GM19467 (cell line): ENCODE measurements at regions not wholly inside any gene's neighbourhood (a gene's known extent, or its start where the extent isn't known, plus 50 kb on each side); places are given as distances from the start of the nearest gene placed in this dataset.

Source experiments
- ATAC-seq: cut with Tn5 transposase; IDR thresholded peaks from one replicate; pipeline ENCODE4 v1.9.1; 2021; ENCODE audit warnings: mild to moderate bottlenecking, moderate library complexity; ENCODE audit not compliant: unreplicated experiment

DNA sequence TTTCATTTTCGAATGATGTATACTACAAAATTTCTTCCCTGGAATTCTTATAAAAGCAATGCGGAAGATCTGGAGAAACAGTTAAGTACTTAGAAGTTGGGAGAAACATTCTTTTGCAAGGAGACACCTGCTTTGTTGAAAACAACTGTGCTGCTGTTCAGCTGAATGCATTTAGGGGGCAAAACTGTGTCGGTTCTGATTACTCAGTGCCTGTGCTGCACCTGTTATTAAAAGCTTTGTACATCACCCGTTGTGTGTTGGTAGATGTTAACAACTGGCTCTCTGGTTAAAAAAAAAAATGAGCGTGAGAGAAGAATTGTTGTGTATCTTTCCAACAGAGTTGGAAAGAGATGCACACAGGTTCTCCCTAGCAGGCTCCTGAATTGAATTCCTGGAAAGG lies 184.1 kb upstream of the HHIP start:
- no peak for ATAC-seq

DNA sequence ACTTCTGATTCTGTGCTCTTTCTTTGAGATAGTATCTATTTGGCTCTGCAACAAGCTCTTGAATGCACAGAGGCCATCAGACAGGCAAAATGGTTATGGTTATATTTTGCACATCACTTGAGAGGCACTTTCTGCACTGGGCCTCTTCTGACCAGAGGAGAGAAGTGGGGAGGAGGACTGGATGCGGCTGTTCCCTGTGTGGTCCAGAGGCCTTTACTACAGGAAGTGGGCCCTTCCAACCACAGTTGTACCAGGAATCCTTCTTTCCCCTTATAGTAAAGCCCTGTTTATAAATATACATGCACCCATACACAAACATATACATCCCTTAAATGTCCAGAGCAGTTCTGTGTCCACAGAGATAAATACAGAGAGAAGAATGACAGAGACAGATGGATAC lies 182.7 kb upstream of the HHIP start:
- no peak for ATAC-seq

GRCh38 chr4:144463896-144464295 lies 182.1 kb upstream of the HHIP start:
- no peak for ATAC-seq

- no peak for ATAC-seq
Observed at GRCh38 chr4:144465546-144465945, 180.4 kb upstream of the HHIP start.

GRCh38 chr4:144480068-144480467 lies 165.9 kb upstream of the HHIP start:
- no peak for ATAC-seq

- ATAC-seq = no peak
Observed at GRCh38 chr4:144489831-144490230, 156.1 kb upstream of the HHIP start.

GRCh38 chr4:144494280-144494679 lies 151.7 kb upstream of the HHIP start:
- no peak for ATAC-seq

DNA sequence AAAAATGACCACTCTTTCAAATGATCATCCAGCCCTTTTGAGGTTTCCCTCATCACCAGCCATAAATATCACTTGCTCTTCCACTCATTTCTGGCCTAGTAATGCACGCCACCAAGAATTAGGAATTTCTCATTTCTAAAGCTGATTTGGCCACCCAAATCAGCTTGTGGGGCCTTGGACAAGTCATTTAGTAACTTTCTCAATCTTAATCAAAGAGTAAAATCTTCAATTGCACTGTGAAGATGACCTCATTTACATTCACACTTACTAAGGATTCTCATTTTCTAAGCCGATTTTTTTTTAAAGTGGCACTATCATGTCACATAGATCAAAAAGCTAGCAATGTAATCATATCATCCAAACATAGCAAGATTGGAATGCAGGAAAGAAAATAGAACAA lies 150.0 kb upstream of the HHIP start:
- ATAC-seq = no peak

DNA sequence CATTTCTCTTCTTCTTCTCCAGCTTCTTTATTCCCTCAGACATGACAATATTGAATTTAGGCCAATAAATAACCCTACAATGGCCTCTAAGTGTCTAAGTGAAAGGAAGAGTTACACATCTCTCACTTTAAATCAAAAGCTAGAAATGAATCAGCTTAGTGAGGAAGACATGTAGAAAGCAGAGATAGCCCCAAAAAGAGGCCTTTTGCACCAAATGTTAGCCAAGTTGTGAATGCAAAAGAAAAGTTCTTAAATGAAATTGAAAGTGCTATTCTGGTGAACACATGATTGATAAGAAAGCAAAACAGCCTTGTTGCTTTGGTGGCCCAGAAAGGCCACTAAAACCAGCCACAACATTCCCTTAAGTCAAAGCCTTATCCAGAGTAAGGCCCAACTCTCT lies 146.2 kb upstream of the HHIP start:
- peak; percentile 74 for ATAC-seq

GRCh38 chr4:144501231-144501780 lies 144.7 kb upstream of the HHIP start:
- ATAC-seq = no peak

DNA sequence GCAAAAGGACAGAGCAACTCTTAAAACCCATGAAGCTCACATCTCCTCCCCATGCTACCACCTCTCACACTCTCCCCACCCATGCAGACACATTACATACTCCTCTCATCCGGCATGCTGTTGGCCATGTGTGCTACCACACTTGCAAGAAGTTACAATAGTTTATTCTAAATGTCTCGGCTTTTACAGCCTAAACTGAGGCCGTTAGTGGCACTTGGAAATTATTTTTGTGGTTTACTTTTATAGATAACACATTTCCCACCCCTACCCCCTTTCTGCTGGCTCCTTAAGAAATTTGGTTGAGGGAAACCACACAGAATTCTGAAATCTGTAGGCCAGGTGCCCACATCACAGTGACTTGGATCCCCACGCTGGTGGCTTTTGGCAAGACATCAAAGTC lies 141.1 kb upstream of the HHIP start:
- no peak for ATAC-seq

GRCh38 chr4:144507311-144508101 lies 138.4 kb upstream of the HHIP start:
- ATAC-seq = no peak

DNA sequence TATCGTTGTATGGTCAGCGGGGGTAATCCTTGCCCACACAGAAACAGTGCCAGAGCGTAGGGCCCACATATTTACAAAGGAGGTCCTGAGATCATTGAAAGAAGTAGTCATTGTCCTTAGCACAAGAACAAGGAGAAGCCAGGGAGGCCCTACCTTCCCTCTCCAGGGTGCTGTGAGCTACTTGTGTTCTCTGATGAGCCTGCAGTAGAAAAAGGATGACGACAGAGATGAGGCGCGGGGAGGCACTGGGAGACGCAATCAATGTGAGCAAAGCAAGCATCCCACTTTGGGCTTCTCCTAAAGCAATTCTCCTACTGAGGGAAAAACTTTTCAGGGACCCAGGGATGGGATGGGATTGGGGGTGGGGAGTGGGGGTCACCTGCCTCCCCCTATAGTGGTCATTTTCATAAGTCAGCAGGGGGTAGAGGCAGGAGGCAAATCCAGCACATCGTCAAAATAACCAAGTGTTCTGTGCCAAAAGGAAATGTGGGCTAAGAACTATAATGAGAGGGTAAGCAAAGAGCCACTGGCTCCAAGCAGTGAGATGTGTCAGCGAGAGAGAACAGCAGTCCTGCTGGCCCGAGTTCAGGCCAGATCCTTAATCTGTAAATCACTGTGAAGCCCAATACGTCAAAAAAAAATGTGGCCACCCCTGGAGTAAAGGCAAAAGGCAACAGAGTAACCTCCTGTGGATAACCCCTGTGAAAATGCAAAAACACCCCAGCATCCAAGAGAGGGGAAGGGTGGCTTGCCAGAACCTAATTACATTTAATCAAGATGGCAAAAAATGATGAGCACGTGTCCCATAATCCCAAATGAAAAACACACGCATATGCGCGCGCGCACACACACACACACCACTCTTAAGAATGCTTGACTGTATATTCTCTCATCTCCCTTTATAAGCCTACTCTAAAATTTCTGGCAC lies 136.6 kb upstream of the HHIP start:
- ATAC-seq = no peak

DNA sequence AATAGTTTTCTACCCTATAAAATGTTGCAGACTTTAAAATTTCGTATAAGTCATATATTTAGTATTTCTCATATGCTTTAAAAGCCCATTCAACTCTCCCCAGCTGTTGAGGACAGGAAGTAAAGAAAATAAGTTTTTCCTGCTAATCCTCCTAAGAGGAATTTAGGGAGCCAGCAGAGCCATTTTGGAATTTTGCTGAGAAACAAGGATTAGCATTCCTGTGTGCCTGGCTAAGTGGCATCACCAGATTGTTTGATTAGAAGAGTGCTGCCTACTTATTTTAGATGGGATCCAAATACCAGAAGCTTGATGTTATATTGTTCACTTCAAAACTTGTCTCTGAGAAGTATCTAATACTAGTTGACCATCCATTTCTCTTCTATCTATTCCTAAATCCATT lies 131.2 kb upstream of the HHIP start:
- no peak for ATAC-seq

DNA sequence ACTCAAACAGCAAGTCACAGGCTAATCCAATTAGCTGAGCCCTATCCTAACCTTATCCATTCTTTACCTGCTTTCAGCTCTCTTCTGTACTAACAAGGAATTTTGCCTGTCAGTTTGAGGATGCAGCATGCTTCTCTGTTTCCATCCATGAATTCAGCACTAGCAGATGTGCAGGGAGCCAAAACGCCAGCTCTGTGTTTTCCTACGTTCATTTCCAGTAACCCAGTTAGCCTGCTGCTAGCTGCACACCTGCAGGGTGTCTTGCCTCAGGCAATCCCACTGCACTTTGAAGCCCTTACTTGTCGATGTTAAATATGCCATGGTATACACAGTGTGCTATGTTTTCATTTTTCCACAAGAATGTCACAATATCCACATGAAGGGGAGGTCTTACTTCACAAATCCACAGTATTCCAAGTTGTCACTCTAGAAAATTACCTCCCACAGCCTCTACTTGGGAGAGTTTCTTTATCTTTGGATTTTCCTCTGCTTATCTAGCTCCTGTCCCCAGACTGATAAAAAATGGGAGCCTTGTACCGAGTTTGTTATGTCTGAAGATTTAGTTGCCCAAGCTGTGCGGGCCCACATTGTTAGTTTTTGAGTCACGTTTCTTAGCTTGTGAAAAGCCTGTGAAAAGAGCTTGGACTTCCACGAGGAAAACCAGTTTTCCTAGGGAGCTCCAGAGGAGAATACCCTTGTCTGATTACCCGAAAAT lies 127.6 kb upstream of the HHIP start:
- no peak for ATAC-seq

DNA sequence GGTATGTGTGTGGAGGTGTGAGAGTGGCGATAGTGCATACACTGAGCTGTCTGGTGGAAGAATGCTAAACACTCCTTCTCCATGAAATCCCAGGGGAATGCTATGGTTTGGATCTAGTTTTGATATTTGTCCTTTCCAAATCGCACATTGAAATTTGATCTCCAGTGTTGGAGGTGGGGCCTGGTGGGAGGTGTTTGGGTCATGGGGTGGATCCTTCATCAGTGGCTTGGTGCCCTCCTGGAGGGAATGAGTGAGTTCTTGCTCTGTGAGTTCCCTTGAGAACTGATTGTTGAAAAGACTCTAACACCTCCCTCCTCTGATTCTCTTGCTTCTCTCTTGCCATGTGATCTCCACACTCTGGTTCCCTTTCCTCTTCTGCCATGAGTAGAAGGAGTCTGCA lies 114.1 kb upstream of the HHIP start:
- ATAC-seq = no peak

- ATAC-seq = peak; percentile 99
Observed at GRCh38 chr4:144547678-144548298, 98.2 kb upstream of the HHIP start.

GRCh38 chr4:144556636-144557035 lies 89.3 kb upstream of the HHIP start:
- ATAC-seq = no peak

DNA sequence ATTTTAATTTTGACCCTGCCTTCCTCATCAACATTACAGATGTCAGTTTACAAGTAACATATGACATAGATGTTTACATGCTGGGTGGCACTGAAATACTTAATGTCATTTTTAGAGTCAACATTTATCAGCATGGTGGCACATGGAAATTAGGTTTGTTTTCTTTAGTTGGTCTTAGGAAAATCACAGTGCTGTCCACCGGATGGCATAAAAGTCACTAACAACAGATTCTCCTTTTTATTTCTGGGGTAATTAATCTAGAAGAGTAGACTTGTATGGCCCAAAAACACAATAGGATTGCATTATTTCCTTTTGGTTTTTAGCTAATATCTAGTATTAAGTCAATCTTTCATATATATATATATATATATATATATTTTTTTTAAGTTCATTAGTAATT lies 88.6 kb upstream of the HHIP start:
- ATAC-seq = no peak

DNA sequence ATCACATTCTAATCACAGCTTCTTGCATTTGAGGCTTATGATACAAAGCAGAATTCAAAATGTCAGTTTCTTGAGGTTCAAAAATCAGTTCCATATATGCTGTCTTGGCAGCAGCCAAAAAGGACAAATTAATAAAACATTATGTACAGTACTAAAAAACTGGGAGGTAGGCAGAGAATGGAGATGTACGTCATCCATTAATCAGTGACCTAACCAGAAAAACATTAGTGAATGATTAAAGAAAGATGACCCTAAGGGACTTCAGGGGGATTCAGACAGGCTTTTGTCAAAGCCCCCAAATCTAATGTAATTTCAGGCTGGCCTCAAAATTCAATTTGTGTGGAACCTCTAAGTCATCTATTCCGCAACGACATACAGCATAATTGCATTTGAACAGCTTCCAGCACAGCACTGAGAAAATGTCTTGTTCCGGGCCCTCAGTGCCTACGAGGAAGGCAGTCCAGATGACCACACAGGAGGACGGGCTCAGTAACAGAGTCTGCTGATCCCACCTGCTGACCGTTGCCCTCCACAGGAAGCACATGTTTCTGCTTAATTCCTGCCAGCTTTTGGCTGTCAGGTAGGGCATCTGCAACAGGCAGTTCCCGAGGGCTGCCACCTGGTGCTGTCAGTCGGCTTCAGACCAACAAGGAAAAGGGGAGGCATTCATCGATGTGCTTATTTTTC lies 83.8 kb upstream of the HHIP start:
- no peak for ATAC-seq
